Ovary (tissue), 7 donors: ENCODE measurements at regions not wholly inside any gene's neighbourhood (a gene's known extent, or its start where the extent isn't known, plus 50 kb on each side); places are given as distances from the start of the nearest gene placed in this dataset.
A peak's percentile ranks its signal among the peaks of the same experiment; 100 is the strongest.

Source experiments
- DNase-seq, 5 donors: peaks; one replicate each; pipeline ENCODE4 v3.0.0-alpha.2; 2019 to 2020
- H3K27ac ChIP-seq, 2 donors: fragments of 200-600 bp; one replicate each; pipeline versions ENCODE4 v1.5.1 to v1.8.0; 2019 to 2022
- H3K27me3 ChIP-seq: fragments of 200-600 bp; one replicate; pipeline ENCODE4 v1.8.0; 2022
- H3K36me3 ChIP-seq: fragments of 200-600 bp; sonication (generic); one replicate; pipeline ENCODE4 v1.5.1; 2019
- H3K4me1 ChIP-seq: one replicate; pipeline ENCODE4 v1.8.1; 2013; ENCODE audit warnings: mild to moderate bottlenecking, moderate library complexity; ENCODE audit not compliant: insufficient read depth
- H3K4me3 ChIP-seq: fragments of 200-600 bp; sonication (generic); one replicate; pipeline ENCODE4 v1.5.1; 2017
- H3K9me3 ChIP-seq, 2 donors: fragments of 200-600 bp in 1 of 2; sonication (generic) in 1 of 2; one replicate each; pipeline versions ENCODE4 v1.5.1 to v1.8.1; 2013 to 2019; ENCODE audit warnings: mild to moderate bottlenecking in 1 of 2, moderate library complexity in 1 of 2
- EP300 ChIP-seq: sonication (generic); formaldehyde crosslinking; IDR thresholded peaks from one replicate; pipeline ENCODE4 v1.6.1; 2017; ENCODE audit warnings: antibody characterized with exemption
- POLR2A ChIP-seq: fragments of 450-650 bp; IDR thresholded peaks from one replicate; pipeline ENCODE4 v1.6.1; 2017; ENCODE audit warnings: antibody characterized with exemption, mild to moderate bottlenecking, moderate library complexity
- WGBS, 3 donors: extraction: QIAGEN DNeasy Blood & Tissue Kit in 1 of 3; methylation state at CpG; one replicate each; pipeline versions ENCODE4 v1.1.5 to v1.1.7; 2013 to 2017; 5-methylcytosine and 5-hydroxymethylcytosine counted together
- intact Hi-C, 4 donors: fragments of 100-400 bp; cut with DNase I; formaldehyde crosslinking; loops; one replicate each; pipeline versions ENCODE4 v1.11.0 to v1.15.1; 2022 to 2023
- TF ChIP-seq, protein P1 (sequence below), 3 donors: fragments of 450-650 bp in 2 of 3; fragments of 200-600 bp in 1 of 3; IDR thresholded peaks; one replicate each; pipeline versions ENCODE4 v1.5.1 to v1.8.0; 2016 to 2022; ENCODE audit warnings: antibody characterized with exemption in 3 of 3, mild to moderate bottlenecking in 1 of 3
- donor health status: DM: no; HTN: no; CAD: no; lungs with moderate emphysema.
- donor health status: DM: no; HTN: no; CAD: no.
- donor health status: Bipolar disorder and iron deficiency.
- donor health status: DM: no; HTN: no; CAD: no.
- donor health status: DM: yes; HTN: yes; CAD: no.

DNA sequence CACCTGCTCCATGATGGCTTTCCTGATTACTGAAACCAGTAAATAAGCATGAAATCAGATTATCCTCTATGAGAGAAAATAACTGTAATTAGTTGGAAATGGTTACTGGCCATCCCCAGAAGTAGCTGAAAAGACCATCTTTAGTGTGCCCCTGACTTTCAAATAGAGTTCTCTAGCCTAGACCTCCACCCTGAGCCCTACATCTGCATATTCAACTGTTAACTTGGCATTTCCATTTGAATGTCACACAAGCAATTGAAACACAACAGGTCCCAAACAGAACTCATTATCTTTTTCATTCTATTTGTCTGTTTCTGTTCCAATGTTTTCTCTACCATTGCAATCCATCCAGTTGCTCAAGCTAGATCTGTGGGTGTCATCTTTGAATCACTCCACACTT lies 952.3 kb downstream of the RPA4 start:
- Histone ChIP-seq H3K9me3 (no peaks in the 10 kb centered on the region), H3K4me3 (no peak overlapping the region), H3K36me3 (no peaks in the 10 kb centered on the region), H3K4me1 (no peaks in the 10 kb centered on the region), H3K27ac (no peak overlapping the region), H3K27me3 (no peaks in the 10 kb centered on the region)
- DNase-seq, result no peak
- intact Hi-C loops, result no loop called here
- TF ChIP-seq EP300, result no peak
- TF ChIP-seq, protein P1, sequence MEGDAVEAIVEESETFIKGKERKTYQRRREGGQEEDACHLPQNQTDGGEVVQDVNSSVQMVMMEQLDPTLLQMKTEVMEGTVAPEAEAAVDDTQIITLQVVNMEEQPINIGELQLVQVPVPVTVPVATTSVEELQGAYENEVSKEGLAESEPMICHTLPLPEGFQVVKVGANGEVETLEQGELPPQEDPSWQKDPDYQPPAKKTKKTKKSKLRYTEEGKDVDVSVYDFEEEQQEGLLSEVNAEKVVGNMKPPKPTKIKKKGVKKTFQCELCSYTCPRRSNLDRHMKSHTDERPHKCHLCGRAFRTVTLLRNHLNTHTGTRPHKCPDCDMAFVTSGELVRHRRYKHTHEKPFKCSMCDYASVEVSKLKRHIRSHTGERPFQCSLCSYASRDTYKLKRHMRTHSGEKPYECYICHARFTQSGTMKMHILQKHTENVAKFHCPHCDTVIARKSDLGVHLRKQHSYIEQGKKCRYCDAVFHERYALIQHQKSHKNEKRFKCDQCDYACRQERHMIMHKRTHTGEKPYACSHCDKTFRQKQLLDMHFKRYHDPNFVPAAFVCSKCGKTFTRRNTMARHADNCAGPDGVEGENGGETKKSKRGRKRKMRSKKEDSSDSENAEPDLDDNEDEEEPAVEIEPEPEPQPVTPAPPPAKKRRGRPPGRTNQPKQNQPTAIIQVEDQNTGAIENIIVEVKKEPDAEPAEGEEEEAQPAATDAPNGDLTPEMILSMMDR (IDR thresholded peaks at IDR 0.05), result no peak
- TF ChIP-seq POLR2A, result no peak

DNA sequence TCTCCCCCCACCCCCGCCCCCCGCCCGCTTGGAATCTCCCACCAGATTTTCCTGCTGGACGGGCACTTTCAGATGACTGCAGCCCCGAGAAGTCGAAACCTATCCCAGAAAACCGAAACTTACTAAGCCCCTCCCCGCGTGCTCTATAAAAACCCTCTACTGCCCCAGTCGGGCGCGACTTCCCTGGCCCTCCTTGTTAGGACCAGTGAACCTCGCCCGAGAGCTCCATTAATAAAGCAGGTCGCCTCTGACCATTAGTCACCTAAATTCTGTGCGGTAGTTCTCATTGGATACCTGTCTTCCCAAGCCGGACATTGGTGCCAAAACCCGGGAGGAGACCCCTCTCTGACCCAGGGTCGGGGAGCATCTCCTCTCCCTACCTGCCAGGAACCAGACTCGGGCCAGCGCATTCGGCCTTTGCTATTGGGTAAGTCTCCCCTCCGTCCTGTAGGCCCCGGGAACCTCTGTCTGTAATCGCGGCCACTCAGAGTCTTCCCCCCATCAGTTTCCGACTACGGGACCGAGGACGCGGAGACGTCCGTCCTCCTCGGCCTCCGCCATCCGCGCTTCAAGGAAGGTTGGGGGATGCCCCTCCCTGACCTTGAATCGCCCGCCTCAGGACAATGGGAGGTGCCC lies 958.0 kb downstream of the RPA4 start:
- Histone ChIP-seq H3K9me3 (no peaks in the 10 kb centered on the region), H3K36me3 (no peaks in the 10 kb centered on the region), H3K27me3 (no peaks in the 10 kb centered on the region), H3K4me1 (no peaks in the 10 kb centered on the region), H3K4me3 (no peak overlapping the region), H3K27ac (no peak overlapping the region)
- no peak for TF ChIP-seq EP300
- TF ChIP-seq, protein P1 (IDR thresholded peaks at IDR 0.05), result no peak
- TF ChIP-seq POLR2A, result no peak
- intact Hi-C loops, result no loop called here
- WGBS, 3 donors, result 94 to 96% (median 95%) methylated on average over 39 of the region's 39 CpGs
- DNase-seq, result no peak

DNA sequence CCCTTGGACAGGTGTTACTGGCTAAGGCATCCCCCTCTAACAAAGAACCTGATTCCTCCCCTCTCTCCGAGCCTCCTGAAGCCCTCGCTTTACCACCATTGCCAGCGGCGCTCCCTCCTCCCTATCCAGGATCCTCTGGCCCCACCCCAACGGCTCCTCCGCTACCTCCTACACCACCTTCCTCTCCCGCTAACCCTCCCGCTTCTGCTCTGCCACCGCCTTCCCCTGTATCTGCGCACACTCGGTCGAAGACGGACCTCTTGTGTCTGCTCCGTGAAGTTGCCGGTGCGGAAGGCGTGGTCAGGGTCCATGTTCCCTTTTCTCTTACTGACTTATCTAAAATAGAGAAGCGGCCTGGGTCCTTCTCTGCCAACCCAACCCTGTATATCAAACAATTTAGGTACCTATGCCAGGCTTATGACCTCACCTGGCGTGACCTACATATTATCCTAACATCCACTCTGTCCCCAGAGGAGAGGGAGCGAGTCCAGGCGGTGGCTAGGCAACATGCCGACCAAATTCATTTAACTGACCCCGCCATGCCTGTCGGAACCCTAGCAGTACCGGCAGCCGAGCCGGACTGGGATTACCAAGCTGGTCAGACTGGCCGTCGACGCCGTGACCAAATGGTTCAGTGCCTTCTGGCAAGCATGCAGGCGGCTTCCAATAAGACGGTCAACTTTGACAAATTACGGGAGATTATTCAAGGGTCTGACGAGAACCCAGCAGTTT lies 958.9 kb downstream of the RPA4 start:
- peak in 1 of 5 donors; percentile 26 for DNase-seq
- Histone ChIP-seq H3K27me3 (no peaks in the 10 kb centered on the region), H3K36me3 (no peaks in the 10 kb centered on the region), H3K27ac (no peak overlapping the region), H3K9me3 (no peaks in the 10 kb centered on the region), H3K4me3 (no peak overlapping the region), H3K4me1 (no peaks in the 10 kb centered on the region)
- TF ChIP-seq, protein P1 (IDR thresholded peaks at IDR 0.05), result no peak
- no peak for TF ChIP-seq POLR2A
- TF ChIP-seq EP300, result no peak
- WGBS, 3 donors, result 96% methylated on average over 35 of the region's 35 CpGs
- intact Hi-C loops, result no loop called here

DNA sequence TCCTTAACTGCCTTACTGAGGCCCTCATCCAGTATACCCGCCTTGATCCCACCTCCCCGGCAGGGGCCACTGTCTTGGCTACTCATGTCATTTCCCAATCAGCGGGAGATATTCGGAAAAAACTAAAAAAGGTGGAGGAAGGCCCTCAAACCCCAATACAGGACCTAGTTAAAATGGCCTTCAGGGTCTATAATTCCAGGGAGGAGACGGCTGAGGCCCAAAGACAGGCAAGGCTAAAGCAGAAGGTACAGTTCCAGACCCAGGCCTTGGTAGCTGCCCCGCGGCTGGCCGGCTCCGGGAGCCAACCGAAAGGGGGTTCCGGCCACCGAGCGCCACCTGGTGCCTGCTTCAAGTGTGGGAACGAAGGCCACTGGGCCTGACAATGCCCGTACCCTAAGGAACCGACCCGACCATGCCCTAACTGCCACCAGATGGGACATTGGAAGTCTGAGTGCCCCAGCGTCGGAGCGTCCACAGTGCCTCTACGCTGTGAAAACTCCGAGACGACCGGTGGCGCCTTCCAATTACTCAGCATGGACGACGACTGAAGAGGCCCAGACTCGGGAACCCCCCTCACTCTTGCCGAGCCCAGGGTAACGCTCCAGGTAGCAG lies 959.6 kb downstream of the RPA4 start:
- 94 to 97% (median 95%) methylated on average over 28 to 30 of the region's 30 CpGs for WGBS, 3 donors
- intact Hi-C loops, result no loop called here
- Histone ChIP-seq H3K4me1 (no peaks in the 10 kb centered on the region), H3K27me3 (no peaks in the 10 kb centered on the region), H3K4me3 (no peak overlapping the region), H3K27ac (no peak overlapping the region), H3K36me3 (no peaks in the 10 kb centered on the region), H3K9me3 (no peaks in the 10 kb centered on the region)
- DNase-seq, result no peak
- TF ChIP-seq, protein P1 (IDR thresholded peaks at IDR 0.05), result no peak
- TF ChIP-seq POLR2A (no peak), EP300 (no peak)
